Peyer's patch (tissue), 4 donors: ENCODE measurements at regions not wholly inside any gene's neighbourhood (a gene's known extent, or its start where the extent isn't known, plus 50 kb on each side); places are given as distances from the start of the nearest gene placed in this dataset.

Experiments used
- CTCF ChIP-seq, 6 experiments: fragments of 450-650 bp in 4 of 6; fragments of 200-600 bp in 2 of 6; sonication (generic) in 1 of 6; IDR thresholded peaks; one replicate each; pipeline ENCODE4 v1.5.1; 2017 to 2019; ENCODE audit warnings: antibody characterized with exemption in 6 of 6, mild to moderate bottlenecking in 3 of 6, moderate library complexity in 1 of 6
- POLR2A ChIP-seq, 2 donors: fragments of 450-650 bp; IDR thresholded peaks; one replicate each; pipeline ENCODE4 v1.5.1; 2017; ENCODE audit warnings: antibody characterized with exemption in 2 of 2, mild to moderate bottlenecking in 2 of 2, moderate library complexity in 2 of 2

DNA sequence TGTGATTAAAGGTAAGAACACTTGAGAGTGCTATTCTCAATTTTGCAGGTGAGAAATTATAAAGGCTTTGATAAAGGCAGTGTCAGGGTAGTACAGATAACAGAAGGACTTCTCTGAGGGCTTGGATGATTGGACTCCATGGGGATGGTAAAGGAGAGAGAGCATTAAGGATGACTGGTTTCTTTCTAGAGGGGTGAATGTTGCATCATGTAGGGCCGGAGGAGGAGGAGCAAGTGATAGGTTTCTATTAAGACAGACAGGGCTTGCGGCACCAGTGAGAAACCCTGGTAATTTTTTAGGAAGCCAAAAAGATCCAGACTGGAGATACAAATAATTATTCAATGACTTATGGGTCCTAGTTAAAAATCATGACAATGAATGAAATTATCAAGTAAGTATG, 230.7 kb upstream of the MME start:
- TF ChIP-seq POLR2A (IDR thresholded peaks at IDR 0.05) (no peak), CTCF (IDR thresholded peaks at IDR 0.05) (no peak)
